ENCODE measurements at regions not wholly inside any gene's neighbourhood (a gene's known extent, or its start where the extent isn't known, plus 50 kb on each side); places are given as distances from the start of the nearest gene placed in this dataset.

GRCh38 chr1:30329263-30329753, 394.1 kb downstream of the MATN1 start:
- no peak overlapping the region for H3K4me3 Mint-ChIP-seq (ENCODE audit: unreplicated experiment)
- no TSS peak for BruUV-seq (replicated peaks)
- no peak for DNase-seq
- intact Hi-C loops (cut with micrococcal nuclease; ENCODE audit: unreplicated experiment), result no loop called here
- no peaks in the 10 kb centered on the region for H3K9me3 ChIP-seq
- no peaks in the 10 kb centered on the region for H3K4me1 Mint-ChIP-seq (ENCODE audit: low read depth, unreplicated experiment)
- no peak for TF ChIP-seq CTCF (IDR thresholded peaks at IDR 0.05; ENCODE audit: insufficient read depth in 1 of 2, low read depth in 1 of 2, low read length in 1 of 2, severe bottlenecking in 1 of 2, unreplicated experiment in 1 of 2)
- H3K4me1 ChIP-seq, result no peaks in the 10 kb centered on the region
- no peaks in the 10 kb centered on the region for H3K27me3 ChIP-seq (replicated peaks; ENCODE audit: control insufficient read depth, insufficient read depth, low read length)
- H3K9me3 Mint-ChIP-seq (ENCODE audit: unreplicated experiment), result no peaks in the 10 kb centered on the region
- H3K4me3 ChIP-seq (ENCODE audit: low read depth, low read length), result no peak overlapping the region
- no peaks in the 10 kb centered on the region for H3K36me3 Mint-ChIP-seq (ENCODE audit: insufficient read depth, unreplicated experiment)
- peaks cover 3% of the 10 kb centered on the region for H3K27me3 Mint-ChIP-seq (ENCODE audit: insufficient read depth, unreplicated experiment)
- CTCF ChIA-PET, result no interaction called here
- no peak overlapping the region for H3K27ac Mint-ChIP-seq (ENCODE audit: unreplicated experiment)
- H3K36me3 ChIP-seq (ENCODE audit: control insufficient read depth, insufficient read depth, low read length), result no peaks in the 10 kb centered on the region
- POLR2A ChIA-PET, result no interaction called here

DNA sequence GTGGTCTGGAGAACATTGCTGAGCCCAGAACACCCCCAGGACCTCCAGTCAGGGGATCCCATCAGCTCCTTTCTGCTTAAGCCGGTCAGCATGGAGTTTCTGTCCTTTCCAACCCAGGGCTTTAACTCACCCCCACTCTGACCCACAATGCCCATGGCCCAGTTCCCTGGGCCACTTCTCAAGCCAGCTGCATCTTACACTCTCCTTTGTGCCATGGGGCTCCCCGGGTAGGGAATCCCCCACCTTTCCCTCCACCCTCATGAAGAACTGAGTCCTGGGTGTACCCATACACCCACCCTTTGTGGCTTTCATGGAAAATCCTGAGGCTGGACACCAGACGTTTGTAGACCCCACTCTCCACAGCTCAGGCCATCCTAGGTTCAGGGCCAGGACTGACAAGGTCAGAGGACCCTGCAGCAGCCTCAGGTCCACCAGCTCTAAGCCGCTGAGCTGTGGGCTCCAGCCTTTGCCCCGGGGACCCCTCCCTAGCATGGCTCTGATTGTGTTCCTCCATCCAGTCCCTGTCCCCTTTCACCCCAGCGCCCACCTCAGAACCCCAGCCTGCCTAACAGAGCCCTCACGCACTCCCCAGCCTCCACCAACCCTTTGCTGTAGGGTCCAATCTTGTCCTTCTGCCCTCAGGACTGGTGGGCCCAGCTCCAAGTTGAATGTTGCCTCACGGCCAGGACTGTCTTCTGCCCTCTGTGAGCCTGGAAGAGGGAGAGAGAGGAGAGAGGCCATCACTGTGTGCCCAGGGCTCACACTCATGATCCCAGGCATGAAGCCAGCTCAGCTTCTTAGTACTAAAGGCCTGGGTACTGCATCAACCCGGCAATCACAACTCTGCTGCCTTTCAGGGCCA, 394.8 kb downstream of the MATN1 start:
- no peaks in the 10 kb centered on the region for H3K4me1 Mint-ChIP-seq (ENCODE audit: low read depth, unreplicated experiment)
- no peak for TF ChIP-seq CTCF (IDR thresholded peaks at IDR 0.05; ENCODE audit: insufficient read depth in 1 of 2, low read depth in 1 of 2, low read length in 1 of 2, severe bottlenecking in 1 of 2, unreplicated experiment in 1 of 2)
- no peak overlapping the region for H3K27ac Mint-ChIP-seq (ENCODE audit: unreplicated experiment)
- BruUV-seq (replicated peaks), result no TSS peak
- Histone ChIP-seq H3K36me3 (ENCODE audit: control insufficient read depth, insufficient read depth, low read length) (no peaks in the 10 kb centered on the region), H3K4me1 (no peaks in the 10 kb centered on the region), H3K4me3 (ENCODE audit: low read depth, low read length) (no peak overlapping the region), H3K27me3 (replicated peaks; ENCODE audit: control insufficient read depth, insufficient read depth, low read length) (no peaks in the 10 kb centered on the region), H3K9me3 (no peaks in the 10 kb centered on the region)
- H3K4me3 Mint-ChIP-seq (ENCODE audit: unreplicated experiment), result no peak overlapping the region
- no peaks in the 10 kb centered on the region for H3K36me3 Mint-ChIP-seq (ENCODE audit: insufficient read depth, unreplicated experiment)
- ChIA-PET POLR2A (no interaction called here), CTCF (no interaction called here)
- intact Hi-C loops (cut with micrococcal nuclease; ENCODE audit: unreplicated experiment), result no loop called here
- H3K9me3 Mint-ChIP-seq (ENCODE audit: unreplicated experiment), result no peaks in the 10 kb centered on the region
- no peak for DNase-seq
- peaks cover 3% of the 10 kb centered on the region for H3K27me3 Mint-ChIP-seq (ENCODE audit: insufficient read depth, unreplicated experiment)

DNA sequence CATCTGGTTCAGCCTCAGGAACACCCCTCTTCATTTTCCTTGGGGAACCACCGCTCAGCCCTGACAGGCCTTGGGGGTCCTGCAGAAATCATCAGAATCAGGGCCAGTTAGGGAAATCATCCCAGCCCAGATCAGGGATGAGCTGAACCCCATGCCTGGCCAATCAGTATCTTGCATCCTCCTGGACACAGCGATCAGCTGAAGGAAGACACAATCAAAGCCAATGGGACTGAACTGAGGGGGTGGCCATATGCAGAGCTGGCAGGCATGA, 395.4 kb downstream of the MATN1 start:
- Mint-ChIP-seq H3K9me3 (ENCODE audit: unreplicated experiment) (no peaks in the 10 kb centered on the region), H3K4me1 (ENCODE audit: low read depth, unreplicated experiment) (no peaks in the 10 kb centered on the region), H3K27ac (ENCODE audit: unreplicated experiment) (no peak overlapping the region), H3K4me3 (ENCODE audit: unreplicated experiment) (no peak overlapping the region), H3K27me3 (ENCODE audit: insufficient read depth, unreplicated experiment) (peaks cover 5% of the 10 kb centered on the region), H3K36me3 (ENCODE audit: insufficient read depth, unreplicated experiment) (no peaks in the 10 kb centered on the region)
- no peaks in the 10 kb centered on the region for H3K36me3 ChIP-seq (ENCODE audit: control insufficient read depth, insufficient read depth, low read length)
- H3K27me3 ChIP-seq (replicated peaks; ENCODE audit: control insufficient read depth, insufficient read depth, low read length), result no peaks in the 10 kb centered on the region
- ChIA-PET CTCF (no interaction called here), POLR2A (no interaction called here)
- H3K4me3 ChIP-seq (ENCODE audit: low read depth, low read length), result no peak overlapping the region
- no peak for TF ChIP-seq CTCF (IDR thresholded peaks at IDR 0.05; ENCODE audit: insufficient read depth in 1 of 2, low read depth in 1 of 2, low read length in 1 of 2, severe bottlenecking in 1 of 2, unreplicated experiment in 1 of 2)
- no peak for DNase-seq
- intact Hi-C loops (cut with micrococcal nuclease; ENCODE audit: unreplicated experiment), result no loop called here
- BruUV-seq (replicated peaks), result no TSS peak
- no peaks in the 10 kb centered on the region for H3K9me3 ChIP-seq
- H3K4me1 ChIP-seq, result no peaks in the 10 kb centered on the region
